Vagina (tissue), 2 donors: ENCODE measurements at regions not wholly inside any gene's neighbourhood (a gene's known extent, or its start where the extent isn't known, plus 50 kb on each side); places are given as distances from the start of the nearest gene placed in this dataset.

Experiments
- DNase-seq, 2 donors: peaks; one replicate each; pipeline ENCODE4 v3.0.0-alpha.2; 2017; ENCODE audit errors: extremely low spot score in 2 of 2
- H3K27ac ChIP-seq: fragments of 200-600 bp; sonication (generic); one replicate; pipeline ENCODE4 v1.5.1; 2019
- H3K27me3 ChIP-seq: fragments of 200-600 bp; sonication (generic); one replicate; pipeline ENCODE4 v1.5.1; 2019
- H3K36me3 ChIP-seq, 2 donors: fragments of 200-600 bp; sonication (generic); one replicate each; pipeline ENCODE4 v1.5.1; 2017 to 2019
- H3K4me1 ChIP-seq: fragments of 200-600 bp; sonication (generic); one replicate; pipeline ENCODE4 v1.5.1; 2019
- H3K4me3 ChIP-seq, 2 donors: fragments of 200-600 bp; sonication (generic); 1 replicate in 1 of 2; 2 replicates in 1 of 2; pipeline ENCODE4 v1.5.1; 2016 to 2019
- H3K9me3 ChIP-seq: fragments of 200-600 bp; sonication (generic); one replicate; pipeline ENCODE4 v1.5.1; 2019
- CTCF ChIP-seq, 3 experiments: fragments of 450-650 bp in 2 of 3; fragments of 200-600 bp in 1 of 3; sonication (generic) in 1 of 3; IDR thresholded peaks; one replicate each; pipeline ENCODE4 v1.5.1; 2017 to 2019; ENCODE audit warnings: antibody characterized with exemption in 3 of 3, mild to moderate bottlenecking in 2 of 3, moderate library complexity in 2 of 3
- POLR2A ChIP-seq, 2 donors: fragments of 450-650 bp; IDR thresholded peaks; one replicate each; pipeline ENCODE4 v1.6.1; 2017; ENCODE audit warnings: antibody characterized with exemption in 2 of 2, mild to moderate bottlenecking in 2 of 2, moderate library complexity in 2 of 2
- POLR2AphosphoS5 ChIP-seq, 2 donors: sonication (generic); formaldehyde crosslinking; IDR thresholded peaks; one replicate each; pipeline ENCODE4 v1.9.0; 2017; ENCODE audit warnings: antibody characterized with exemption in 2 of 2, mild to moderate bottlenecking in 2 of 2, low read depth in 1 of 2; ENCODE audit not compliant: insufficient read depth in 1 of 2
- intact Hi-C: fragments of 100-400 bp; cut with DNase I; formaldehyde crosslinking; loops from one replicate; pipeline ENCODE4 v1.15.1; 2023

DNA sequence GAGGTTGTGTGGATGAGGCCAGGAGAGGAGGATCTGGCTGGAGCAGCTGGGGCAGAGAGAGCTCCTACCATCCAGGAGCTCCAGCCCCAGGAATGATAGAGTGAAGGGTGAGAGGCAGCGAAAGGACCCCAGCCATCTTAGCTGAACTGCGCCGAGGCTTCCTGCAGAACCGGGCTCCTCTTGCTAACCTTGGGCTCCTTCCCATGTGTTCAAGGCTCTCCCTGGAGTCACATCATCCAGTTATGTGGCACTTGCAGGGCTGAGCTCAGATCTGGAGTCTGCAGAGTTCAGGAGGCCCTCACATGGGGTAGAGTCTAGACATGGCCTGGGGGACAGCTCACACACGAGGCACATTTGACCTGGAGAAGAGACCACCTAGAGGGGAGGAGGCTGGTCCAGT, 225.0 kb upstream of the ZNF32 start:
- no peaks in the 10 kb centered on the region for H3K27me3 ChIP-seq
- no peak overlapping the region for H3K4me3 ChIP-seq
- no peak for TF ChIP-seq POLR2AphosphoS5 (IDR thresholded peaks at IDR 0.05; ENCODE audit: insufficient read depth in 1 of 2, low read depth in 1 of 2)
- no peak for TF ChIP-seq POLR2A (IDR thresholded peaks at IDR 0.05)
- no peak for TF ChIP-seq CTCF (IDR thresholded peaks at IDR 0.05)
- no peaks in the 10 kb centered on the region for H3K9me3 ChIP-seq
- no peak overlapping the region for H3K27ac ChIP-seq
- DNase-seq = peak in 1 of 2 donors; percentile 85
- H3K4me1 ChIP-seq = peaks cover 10% of the 10 kb centered on the region
- H3K36me3 ChIP-seq = no peaks in the 10 kb centered on the region
- intact Hi-C loops = no loop called here

- Histone ChIP-seq H3K9me3 (no peaks in the 10 kb centered on the region), H3K4me3 (no peak overlapping the region), H3K36me3 (no peaks in the 10 kb centered on the region), H3K27me3 (no peaks in the 10 kb centered on the region), H3K4me1 (peaks cover 21% of the 10 kb centered on the region), H3K27ac (no peak overlapping the region)
- no peak for DNase-seq
- no peak for TF ChIP-seq POLR2AphosphoS5 (IDR thresholded peaks at IDR 0.05; ENCODE audit: insufficient read depth in 1 of 2, low read depth in 1 of 2)
- no peak for TF ChIP-seq POLR2A (IDR thresholded peaks at IDR 0.05)
- TF ChIP-seq CTCF (IDR thresholded peaks at IDR 0.05) = no peak
- intact Hi-C loops = no loop called here
Observed at GRCh38 chr10:43872644-43873043, 224.0 kb upstream of the ZNF32 start.

GRCh38 chr10:43871545-43871944, 222.9 kb upstream of the ZNF32 start:
- intact Hi-C loops = no loop called here
- no peak overlapping the region for H3K4me3 ChIP-seq
- TF ChIP-seq POLR2AphosphoS5 (IDR thresholded peaks at IDR 0.05; ENCODE audit: insufficient read depth in 1 of 2, low read depth in 1 of 2) (no peak), POLR2A (IDR thresholded peaks at IDR 0.05) (no peak), CTCF (IDR thresholded peaks at IDR 0.05) (no peak)
- H3K9me3 ChIP-seq = no peaks in the 10 kb centered on the region
- H3K27ac ChIP-seq = no peak overlapping the region
- no peak for DNase-seq
- H3K4me1 ChIP-seq = peaks cover 30% of the 10 kb centered on the region
- H3K36me3 ChIP-seq = no peaks in the 10 kb centered on the region
- H3K27me3 ChIP-seq = no peaks in the 10 kb centered on the region

DNA sequence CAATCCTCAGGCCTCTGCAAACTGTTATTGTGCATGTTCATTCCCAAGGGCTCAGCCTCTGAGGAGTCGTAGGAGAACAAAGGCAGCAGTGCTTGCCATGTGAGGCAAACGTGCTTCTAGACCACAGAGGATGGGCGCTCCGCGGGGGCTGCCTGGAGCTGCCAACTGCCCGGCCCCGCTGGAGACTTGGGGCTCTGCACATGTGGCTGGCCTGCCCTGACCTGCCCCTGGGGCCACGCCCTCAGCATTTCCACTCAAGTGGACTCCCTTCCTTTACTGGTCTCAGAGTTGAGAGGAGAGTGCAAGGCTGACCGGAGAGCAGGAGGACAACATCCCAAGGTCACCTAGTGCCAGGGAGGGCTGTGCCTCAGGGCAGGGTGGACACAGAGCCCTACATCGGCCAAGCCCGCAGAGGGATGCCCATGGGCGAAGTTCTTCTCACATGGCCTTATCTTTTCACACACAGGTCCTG, 222.3 kb upstream of the ZNF32 start:
- peak in 1 of 2 donors; percentile 90 for DNase-seq

More for the DNA sequence above, 222.3 kb upstream of the ZNF32 start:
- Histone ChIP-seq H3K4me1 (peaks cover 31% of the 10 kb centered on the region), H3K27ac (no peak overlapping the region), H3K9me3 (no peaks in the 10 kb centered on the region), H3K36me3 (no peaks in the 10 kb centered on the region), H3K4me3 (no peak overlapping the region), H3K27me3 (no peaks in the 10 kb centered on the region)
- TF ChIP-seq CTCF (IDR thresholded peaks at IDR 0.05) = no peak
- TF ChIP-seq POLR2A (IDR thresholded peaks at IDR 0.05) = no peak
- TF ChIP-seq POLR2AphosphoS5 (IDR thresholded peaks at IDR 0.05; ENCODE audit: insufficient read depth in 1 of 2, low read depth in 1 of 2) = no peak
- intact Hi-C loops = no loop called here
